ENCODE measurements at regions not wholly inside any gene's neighbourhood (a gene's known extent, or its start where the extent isn't known, plus 50 kb on each side); places are given as distances from the start of the nearest gene placed in this dataset.

- no peak overlapping the region for H3K4me3 ChIP-seq (ENCODE audit: low read depth, low read length)
- TF ChIP-seq CTCF (IDR thresholded peaks at IDR 0.05; ENCODE audit: borderline replicate concordance, insufficient read depth, low read depth, low read length) = no peak
Observed at GRCh38 chr2:9772035-9772998, 71.0 kb upstream of the TAF1B start.

DNA sequence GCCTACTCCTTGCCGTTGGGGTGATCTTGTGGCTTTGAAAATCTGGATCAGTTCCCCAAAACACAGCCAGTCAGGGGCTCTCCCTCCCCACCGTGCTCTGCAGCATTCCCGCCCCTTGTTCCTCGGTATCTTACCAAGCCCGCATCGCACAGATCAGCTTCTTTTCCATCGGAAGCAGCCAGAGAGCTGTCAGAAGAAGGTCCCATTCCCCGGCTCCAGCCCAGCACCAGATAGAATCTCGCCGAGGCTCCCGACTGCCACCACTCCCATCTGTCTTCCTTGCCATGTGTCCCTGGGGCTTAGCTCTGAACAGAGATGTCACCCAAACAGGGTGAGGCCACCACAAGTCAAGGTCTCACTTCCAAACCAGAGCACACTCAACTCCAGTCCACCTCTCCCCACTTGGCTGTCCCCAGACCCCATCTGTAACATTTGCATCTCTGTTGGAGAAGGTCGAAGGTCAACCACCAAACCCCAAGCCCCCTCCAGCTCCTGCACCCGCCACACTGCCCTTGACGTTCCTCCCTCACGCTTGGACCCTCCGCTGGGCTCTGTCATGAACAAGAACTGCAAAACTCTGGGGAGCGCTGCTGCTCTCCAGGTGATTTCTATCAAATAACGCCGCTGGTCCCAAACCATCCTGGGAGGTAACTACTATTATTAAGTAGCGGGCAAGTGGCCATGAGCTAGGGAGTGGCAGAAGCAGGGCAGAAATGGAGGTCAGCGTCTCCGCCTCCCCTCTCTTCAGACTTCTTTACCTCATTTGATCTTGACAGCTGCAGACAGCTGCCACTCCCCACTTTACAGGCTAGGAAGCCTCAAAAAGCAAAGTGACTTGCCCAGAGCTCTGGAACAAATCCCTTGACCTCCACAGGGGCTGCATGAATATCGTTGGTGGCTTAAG lies 70.0 kb upstream of the TAF1B start:
- H3K4me3 ChIP-seq (ENCODE audit: low read depth, low read length) = no peak overlapping the region
- no peak for TF ChIP-seq CTCF (IDR thresholded peaks at IDR 0.05; ENCODE audit: borderline replicate concordance, insufficient read depth, low read depth, low read length)

DNA sequence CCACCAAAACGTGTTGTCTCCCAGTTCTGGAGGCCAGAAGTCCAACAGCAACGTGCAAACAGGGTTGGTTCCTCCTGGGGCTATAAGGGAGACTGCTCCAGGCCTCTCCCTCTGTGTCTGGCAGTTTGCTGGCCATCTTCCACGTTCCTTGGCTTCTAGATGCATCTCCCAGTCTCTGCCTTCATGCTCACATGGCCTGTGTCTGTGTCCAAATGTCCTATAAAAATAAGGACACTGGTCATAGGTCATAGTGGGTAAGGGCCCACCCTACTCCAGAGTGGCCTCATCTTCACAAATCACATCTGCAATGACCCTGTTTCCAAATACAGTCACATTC lies 69.4 kb upstream of the TAF1B start:
- no peak overlapping the region for H3K4me3 ChIP-seq (ENCODE audit: low read depth, low read length)
- no peak for TF ChIP-seq CTCF (IDR thresholded peaks at IDR 0.05; ENCODE audit: borderline replicate concordance, insufficient read depth, low read depth, low read length)

GRCh38 chr2:9774266-9774665 lies 69.0 kb upstream of the TAF1B start:
- TF ChIP-seq CTCF (IDR thresholded peaks at IDR 0.05; ENCODE audit: borderline replicate concordance, insufficient read depth, low read depth, low read length) = no peak
- H3K4me3 ChIP-seq (ENCODE audit: low read depth, low read length) = no peak overlapping the region

DNA sequence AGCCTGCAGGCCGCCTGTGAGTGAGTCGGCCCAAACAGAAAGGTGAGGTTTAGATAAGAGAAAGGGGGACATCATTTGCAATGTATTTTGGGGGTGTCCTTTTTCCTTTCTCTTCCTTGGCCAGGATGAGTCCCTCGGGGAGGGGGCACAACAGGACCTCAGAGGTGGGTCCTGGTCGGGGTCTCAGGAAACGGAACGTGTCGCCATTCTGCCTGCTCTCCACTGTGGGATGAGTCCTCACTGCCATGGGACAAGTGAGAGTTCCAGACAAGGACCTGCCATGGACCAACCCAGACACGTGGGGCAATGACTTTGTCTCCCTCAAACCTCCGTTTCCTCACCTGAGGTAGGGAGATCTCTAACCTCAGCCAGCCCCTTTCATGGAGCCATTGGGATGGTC lies 67.9 kb upstream of the TAF1B start:
- H3K4me3 ChIP-seq (ENCODE audit: low read depth, low read length) = no peak overlapping the region
- no peak for TF ChIP-seq CTCF (IDR thresholded peaks at IDR 0.05; ENCODE audit: borderline replicate concordance, insufficient read depth, low read depth, low read length)

- no peak for TF ChIP-seq CTCF (IDR thresholded peaks at IDR 0.05; ENCODE audit: borderline replicate concordance, insufficient read depth, low read depth, low read length)
- no peak overlapping the region for H3K4me3 ChIP-seq (ENCODE audit: low read depth, low read length)
Observed at GRCh38 chr2:9775999-9776712, 67.1 kb upstream of the TAF1B start.

Measured in GM12875 (cell line).